HL-60 (cell line): ENCODE measurements at regions not wholly inside any gene's neighbourhood (a gene's known extent, or its start where the extent isn't known, plus 50 kb on each side); places are given as distances from the start of the nearest gene placed in this dataset.

Experiments
- DNase-seq, 2 experiments: peaks; one replicate each; pipeline ENCODE4 v3.0.0-alpha.2; 2010 to 2020; ENCODE audit warnings: low read depth in 1 of 2, low spot score in 1 of 2
- H3K27ac ChIP-seq: fragments of 250-450 bp; sonication (Bioruptor Pico); replicated peaks from 2 replicates; pipeline ENCODE4 v1.5.1; 2020; ENCODE audit warnings: mild to moderate bottlenecking, moderate library complexity
- H3K27me3 ChIP-seq: fragments of 250-450 bp; sonication (Bioruptor Pico); 2 replicates; pipeline ENCODE4 v1.5.1; 2021; ENCODE audit warnings: mild to moderate bottlenecking, moderate library complexity; ENCODE audit not compliant: insufficient read depth, poor library complexity, severe bottlenecking
- H3K4me3 ChIP-seq: replicated peaks from 2 replicates; pipeline ENCODE4 v1.5.1; 2011; ENCODE audit warnings: mild to moderate bottlenecking, control low read depth, low read length; ENCODE audit not compliant: insufficient read depth
- CTCF ChIP-seq: IDR thresholded peaks from one replicate; pipeline ENCODE4 v1.5.1; 2011; ENCODE audit warnings: low read length, control low read depth, inconsistent platforms; ENCODE audit not compliant: insufficient read depth
- GABPA ChIP-seq: IDR thresholded peaks from 2 replicates; pipeline ENCODE4 v1.6.1; 2012; ENCODE audit warnings: low read depth
- POLR2AphosphoS5 ChIP-seq: IDR thresholded peaks from 2 replicates; pipeline ENCODE4 v1.6.1; 2012; ENCODE audit warnings: low read depth
- REST ChIP-seq: IDR thresholded peaks from 2 replicates; pipeline ENCODE4 v1.6.1; 2012; ENCODE audit warnings: low read depth; ENCODE audit not compliant: insufficient replicate concordance
- SPI1 ChIP-seq: IDR thresholded peaks from 2 replicates; pipeline ENCODE4 v1.6.1; 2012; ENCODE audit warnings: low read depth, mild to moderate bottlenecking, borderline replicate concordance

DNA sequence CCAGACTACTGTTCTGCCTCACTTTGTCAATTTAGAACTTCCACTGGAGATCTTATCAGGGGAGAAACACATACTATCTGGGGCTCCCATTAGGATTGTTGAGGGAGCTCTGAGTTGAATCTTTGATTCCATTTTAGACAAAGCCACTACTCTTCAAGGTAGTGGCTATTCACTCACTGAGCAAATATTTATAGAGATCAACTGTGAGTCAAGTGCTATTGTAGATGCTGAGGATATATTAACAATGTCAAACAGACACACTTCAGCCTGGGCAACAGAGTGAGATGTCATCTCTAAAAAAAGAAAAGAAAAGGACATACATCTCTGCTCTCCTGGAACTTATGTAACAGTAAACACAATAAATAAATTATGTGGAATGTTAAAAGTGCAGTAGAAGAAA, 315.3 kb downstream of the PTEN start:
- no peak for DNase-seq

DNA sequence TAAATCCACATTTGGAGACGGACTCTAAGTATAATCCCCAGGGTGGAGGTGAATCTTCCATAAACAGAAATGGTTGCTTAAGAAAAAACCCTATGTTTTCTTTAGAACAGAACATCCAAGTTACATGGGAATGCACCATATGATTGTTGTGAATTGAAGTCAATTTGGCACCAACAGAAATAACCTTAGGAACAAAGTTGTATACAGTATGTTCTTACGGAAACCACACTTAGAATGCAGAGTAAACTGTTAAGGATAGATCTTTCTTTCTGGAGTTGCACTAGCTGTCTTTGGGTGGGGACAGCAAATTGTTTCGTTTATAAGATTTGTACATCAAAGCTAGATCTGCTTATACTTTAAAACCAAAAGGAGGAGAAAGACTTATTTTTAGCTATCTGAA, 316.4 kb downstream of the PTEN start:
- no peak for DNase-seq
- no peaks in the 10 kb centered on the region for H3K27me3 ChIP-seq
- H3K4me3 ChIP-seq, result no peak overlapping the region
- H3K27ac ChIP-seq, result no peak overlapping the region
- no peak for TF ChIP-seq POLR2AphosphoS5
- TF ChIP-seq CTCF, result no peak
- TF ChIP-seq GABPA, result no peak
- no peak for TF ChIP-seq SPI1
- TF ChIP-seq REST, result no peak

More for the DNA sequence above, 315.3 kb downstream of the PTEN start:
- no peak overlapping the region for H3K4me3 ChIP-seq
- H3K27me3 ChIP-seq, result no peaks in the 10 kb centered on the region
- H3K27ac ChIP-seq, result no peak overlapping the region
- TF ChIP-seq SPI1 (no peak), GABPA (no peak), REST (no peak), POLR2AphosphoS5 (no peak), CTCF (no peak)

GRCh38 chr10:88181902-88182600, 318.6 kb downstream of the PTEN start:
- no peak overlapping the region for H3K4me3 ChIP-seq
- H3K27ac ChIP-seq, result no peak overlapping the region
- no peak for TF ChIP-seq GABPA
- no peak for TF ChIP-seq CTCF
- no peak for TF ChIP-seq POLR2AphosphoS5
- TF ChIP-seq SPI1, result no peak
- no peak for TF ChIP-seq REST
- no peaks in the 10 kb centered on the region for H3K27me3 ChIP-seq
- DNase-seq, result no peak
